WI38 (cell line): ENCODE measurements at regions not wholly inside any gene's neighbourhood (a gene's known extent, or its start where the extent isn't known, plus 50 kb on each side); places are given as distances from the start of the nearest gene placed in this dataset.

Experiments used
- H3K4me3 ChIP-seq: 2 replicates; pipeline ENCODE4 v1.5.1; 2011; ENCODE audit warnings: low read depth, mild to moderate bottlenecking, control low read depth, low read length
- CTCF ChIP-seq: IDR thresholded peaks from 2 replicates; pipeline ENCODE4 v1.5.1; 2012; ENCODE audit warnings: low read depth, mild to moderate bottlenecking, control low read depth, low read length

GRCh38 chr2:41958775-41959174 lies 89.0 kb upstream of the PKDCC start:
- H3K4me3 ChIP-seq = no peak overlapping the region
- no peak for TF ChIP-seq CTCF

GRCh38 chr2:41959760-41960159 lies 88.1 kb upstream of the PKDCC start:
- H3K4me3 ChIP-seq = no peak overlapping the region
- no peak for TF ChIP-seq CTCF

- H3K4me3 ChIP-seq = no peak overlapping the region
- no peak for TF ChIP-seq CTCF
These were observed 84.7 kb upstream of the PKDCC start for GRCh38 chr2:41962922-41963622.

- TF ChIP-seq CTCF = no peak
These were observed 83.9 kb upstream of the PKDCC start for GRCh38 chr2:41963661-41964525.

GRCh38 chr2:41965173-41965908 lies 82.5 kb upstream of the PKDCC start:
- TF ChIP-seq CTCF = no peak

More at GRCh38 chr2:41963661-41964525, 83.9 kb upstream of the PKDCC start:
- no peak overlapping the region for H3K4me3 ChIP-seq

GRCh38 chr2:41965909-41966295 lies 81.9 kb upstream of the PKDCC start:
- no peak overlapping the region for H3K4me3 ChIP-seq
- TF ChIP-seq CTCF = no peak

More at GRCh38 chr2:41965173-41965908, 82.5 kb upstream of the PKDCC start:
- H3K4me3 ChIP-seq = no peak overlapping the region

- TF ChIP-seq CTCF = no peak
- no peak overlapping the region for H3K4me3 ChIP-seq
These were observed 81.4 kb upstream of the PKDCC start for GRCh38 chr2:41966431-41966893.
